H1 (cell line): ENCODE measurements at regions not wholly inside any gene's neighbourhood (a gene's known extent, or its start where the extent isn't known, plus 50 kb on each side); places are given as distances from the start of the nearest gene placed in this dataset.

Source experiments
- CHD1 ChIP-seq: IDR thresholded peaks from 2 replicates; pipeline ENCODE4 v1.6.1; 2012; ENCODE audit warnings: low read depth, low read length, improper control_type of control experiment
- E2F6 ChIP-seq: IDR thresholded peaks from 2 replicates; pipeline ENCODE4 v1.6.1; 2012; ENCODE audit warnings: inconsistent platforms
- JUND ChIP-seq: IDR thresholded peaks from 2 replicates; pipeline ENCODE4 v1.6.1; 2011; ENCODE audit warnings: mild to moderate bottlenecking, improper control_type of control experiment, low read length
- KDM1A ChIP-seq: fragments of 200-600, 300-600 bp; sonication (generic); IDR thresholded peaks from 2 replicates; pipeline ENCODE4 v1.7.1; 2016; ENCODE audit warnings: mild to moderate bottlenecking, low read length, borderline replicate concordance
- NANOG ChIP-seq: IDR thresholded peaks from 2 replicates; pipeline ENCODE4 v1.6.1; 2011; ENCODE audit warnings: low read length, low read depth, mild to moderate bottlenecking, inconsistent platforms; ENCODE audit not compliant: insufficient read depth, poor library complexity, severe bottlenecking
- SRF ChIP-seq: IDR thresholded peaks from 2 replicates; pipeline ENCODE4 v1.6.1; 2011; ENCODE audit warnings: mild to moderate bottlenecking, low read depth, low read length, moderate library complexity

- TF ChIP-seq JUND = peak; percentile 66; the same call in 1 of the 2 replicates
- no peak for TF ChIP-seq CHD1
- no peak for TF ChIP-seq NANOG
- TF ChIP-seq SRF = no peak
- peak; percentile 98 for TF ChIP-seq KDM1A
- TF ChIP-seq E2F6 = peak; percentile 26; the same call in 1 of the 2 replicates
Measured at GRCh38 chr4:25585901-25586523, 69.6 kb upstream of the SLC34A2 start (continued).
